Prostate gland (tissue), 2 donors: ENCODE measurements at regions not wholly inside any gene's neighbourhood (a gene's known extent, or its start where the extent isn't known, plus 50 kb on each side); places are given as distances from the start of the nearest gene placed in this dataset.

Source experiments
- DNase-seq: peaks from one replicate; pipeline ENCODE4 v3.0.0-alpha.2; 2019; ENCODE audit warnings: low spot score
- H3K27ac ChIP-seq, 2 donors: fragments of 200-600 bp; sonication (generic); 2 replicates each; pipeline ENCODE4 v1.5.1; 2017 to 2019
- H3K27me3 ChIP-seq: fragments of 200-600 bp; sonication (generic); replicated peaks from 2 replicates; pipeline ENCODE4 v1.5.1; 2019; ENCODE audit not compliant: insufficient read depth
- H3K36me3 ChIP-seq, 2 donors: fragments of 200-600 bp; sonication (generic); 1 replicate in 1 of 2; 2 replicates in 1 of 2; pipeline versions ENCODE4 v1.5.1 to v1.8.1; 2017 to 2019
- H3K4me1 ChIP-seq: fragments of 200-600 bp; sonication (generic); replicated peaks from 2 replicates; pipeline ENCODE4 v1.5.1; 2019
- H3K4me3 ChIP-seq, 2 donors: fragments of 200-600 bp; sonication (generic); 2 replicates each; pipeline ENCODE4 v1.5.1; 2017 to 2019
- H3K9me3 ChIP-seq: fragments of 200-600 bp; sonication (generic); 2 replicates; pipeline ENCODE4 v1.5.1; 2017
- CTCF ChIP-seq, 4 experiments: fragments of 200-600 bp in 2 of 4; fragments of 450-650 bp in 2 of 4; sonication (generic) in 2 of 4; IDR thresholded peaks; 1 replicate in 3 of 4; 2 replicates in 1 of 4; pipeline ENCODE4 v1.5.1; 2016 to 2019; ENCODE audit warnings: antibody characterized with exemption in 4 of 4, mild to moderate bottlenecking in 2 of 4, moderate library complexity in 2 of 4
- POLR2A ChIP-seq: fragments of 450-650 bp; IDR thresholded peaks from one replicate; pipeline ENCODE4 v1.6.1; 2016; ENCODE audit warnings: antibody characterized with exemption, mild to moderate bottlenecking
- POLR2AphosphoS5 ChIP-seq: sonication (generic); formaldehyde crosslinking; IDR thresholded peaks from one replicate; pipeline ENCODE4 v1.6.1; 2017; ENCODE audit warnings: antibody characterized with exemption
- WGBS: methylation state at CpG from one replicate; pipeline ENCODE4 v1.1.5; 2018; 5-methylcytosine and 5-hydroxymethylcytosine counted together
- intact Hi-C: fragments of 100-400 bp; cut with DNase I; formaldehyde crosslinking; loops from one replicate; pipeline ENCODE4 v1.14.2; 2022

GRCh38 chr11:32318071-32319055 is 117.0 kb downstream of the WT1 start:
- Histone ChIP-seq H3K27ac (no peak overlapping the region), H3K4me1 (no peaks in the 10 kb centered on the region), H3K4me3 (no peak overlapping the region), H3K36me3 (no peaks in the 10 kb centered on the region), H3K27me3 (no peaks in the 10 kb centered on the region), H3K9me3 (no peaks in the 10 kb centered on the region)
- WGBS, result 81% methylated on average over 5 of the region's 5 CpGs
- no peak for DNase-seq
- TF ChIP-seq POLR2A (no peak), CTCF (IDR thresholded peaks at IDR 0.05) (no peak), POLR2AphosphoS5 (no peak)
- intact Hi-C loops, result no loop called here

GRCh38 chr11:32323814-32324130 is 111.6 kb downstream of the WT1 start:
- H3K27ac ChIP-seq, result no peak overlapping the region
- H3K27me3 ChIP-seq, result no peaks in the 10 kb centered on the region
- H3K4me1 ChIP-seq, result no peaks in the 10 kb centered on the region
- TF ChIP-seq POLR2AphosphoS5, result no peak
- TF ChIP-seq CTCF (IDR thresholded peaks at IDR 0.05), result peak in 1 of 4 experiments; percentile 2
- no peak for DNase-seq
- H3K9me3 ChIP-seq, result no peaks in the 10 kb centered on the region
- intact Hi-C loops, result loop anchor here (5.0 to 10.0 kb wide), 2 partner anchors 291 to 469 kb away; partner anchors contain the start of gene CCDC73
- no peak overlapping the region for H3K4me3 ChIP-seq
- H3K36me3 ChIP-seq, result no peaks in the 10 kb centered on the region
- WGBS, result 15% methylated on average over 3 of the region's 3 CpGs

GRCh38 chr11:32325187-32325586 is 110.2 kb downstream of the WT1 start:
- 74% methylated on average over 3 of the region's 3 CpGs for WGBS
- H3K27ac ChIP-seq, result no peak overlapping the region
- no peak for TF ChIP-seq CTCF (IDR thresholded peaks at IDR 0.05)
- TF ChIP-seq POLR2AphosphoS5, result no peak
- no peak for TF ChIP-seq POLR2A
- H3K4me1 ChIP-seq, result no peaks in the 10 kb centered on the region
- H3K4me3 ChIP-seq, result no peak overlapping the region
- H3K9me3 ChIP-seq, result no peaks in the 10 kb centered on the region
- H3K36me3 ChIP-seq, result no peaks in the 10 kb centered on the region
- no peak for DNase-seq
- intact Hi-C loops, result loop anchor here (10.0 kb wide), 1 partner anchor 290 kb away; no protein-coding TSS in a partner anchor
- H3K27me3 ChIP-seq, result no peaks in the 10 kb centered on the region

- intact Hi-C loops, result loop anchor here (10.0 kb wide), 1 partner anchor 289 kb away; no protein-coding TSS in a partner anchor
- H3K4me3 ChIP-seq, result no peak overlapping the region
- 98% methylated on average over 2 of the region's 2 CpGs for WGBS
- no peak for DNase-seq
- TF ChIP-seq POLR2A (no peak), CTCF (IDR thresholded peaks at IDR 0.05) (no peak), POLR2AphosphoS5 (no peak)
- no peaks in the 10 kb centered on the region for H3K4me1 ChIP-seq
- H3K27ac ChIP-seq, result no peak overlapping the region
- no peaks in the 10 kb centered on the region for H3K9me3 ChIP-seq
- no peaks in the 10 kb centered on the region for H3K36me3 ChIP-seq
- no peaks in the 10 kb centered on the region for H3K27me3 ChIP-seq
Observed at GRCh38 chr11:32325725-32326124, 109.6 kb downstream of the WT1 start.

GRCh38 chr11:32326522-32326921 is 108.8 kb downstream of the WT1 start:
- no peak overlapping the region for H3K4me3 ChIP-seq
- no peak for DNase-seq
- no peaks in the 10 kb centered on the region for H3K27me3 ChIP-seq
- no peaks in the 10 kb centered on the region for H3K4me1 ChIP-seq
- 73% methylated on average over 3 of the region's 3 CpGs for WGBS
- TF ChIP-seq POLR2A, result no peak
- TF ChIP-seq POLR2AphosphoS5, result no peak
- TF ChIP-seq CTCF (IDR thresholded peaks at IDR 0.05), result no peak
- no peaks in the 10 kb centered on the region for H3K9me3 ChIP-seq
- H3K27ac ChIP-seq, result no peak overlapping the region
- intact Hi-C loops, result loop anchor here (10.0 kb wide), 1 partner anchor 288 kb away; no protein-coding TSS in a partner anchor
- no peaks in the 10 kb centered on the region for H3K36me3 ChIP-seq
